ENCODE measurements at regions not wholly inside any gene's neighbourhood (a gene's known extent, or its start where the extent isn't known, plus 50 kb on each side); places are given as distances from the start of the nearest gene placed in this dataset.
"Not testable (repeated sequence)": the region's sequence is repeated elsewhere in the genome, so short reads cannot be mapped to it uniquely, and the experiment has no call there.

GRCh38 chr4:123673971-123674370 is 277.4 kb downstream of the SPRY1 start:
- H3K36me3 ChIP-seq (ENCODE audit: control insufficient read depth in 2 of 2, insufficient read depth in 2 of 2, low read length in 1 of 2): no peaks in the 10 kb centered on the region
- H3K4me1 ChIP-seq (ENCODE audit: control insufficient read depth in 2 of 2, insufficient read depth in 2 of 2, low read length in 1 of 2): no peaks in the 10 kb centered on the region
- no peak overlapping the region for H3K4me3 ChIP-seq (ENCODE audit: low read depth in 1 of 2, low read length in 2 of 2)
- no peaks in the 10 kb centered on the region for H3K9me3 ChIP-seq (ENCODE audit: control insufficient read depth in 2 of 2, insufficient read depth in 1 of 2, low read depth in 1 of 2, low read length in 1 of 2)
- 77 to 90% methylated on average over 2 of the region's 2 CpGs for WGBS, 2 donors
- H3K27ac ChIP-seq (ENCODE audit: low read depth in 2 of 2, low read length in 1 of 2): peak overlapping the region in 1 of 2 donors; percentile 4
- H3K27me3 ChIP-seq (ENCODE audit: control insufficient read depth in 1 of 2, insufficient read depth in 2 of 2, low read length in 2 of 2): no peaks in the 10 kb centered on the region

- no peaks in the 10 kb centered on the region for H3K27me3 ChIP-seq (ENCODE audit: control insufficient read depth in 1 of 2, insufficient read depth in 2 of 2, low read length in 2 of 2)
- no peak overlapping the region for H3K4me3 ChIP-seq (ENCODE audit: low read depth in 1 of 2, low read length in 2 of 2)
- 83 to 88% methylated on average over 5 of the region's 5 CpGs for WGBS, 2 donors
- no peaks in the 10 kb centered on the region for H3K9me3 ChIP-seq (ENCODE audit: control insufficient read depth in 2 of 2, insufficient read depth in 1 of 2, low read depth in 1 of 2, low read length in 1 of 2)
- H3K36me3 ChIP-seq (ENCODE audit: control insufficient read depth in 2 of 2, insufficient read depth in 2 of 2, low read length in 1 of 2): no peaks in the 10 kb centered on the region
- no peaks in the 10 kb centered on the region for H3K4me1 ChIP-seq (ENCODE audit: control insufficient read depth in 2 of 2, insufficient read depth in 2 of 2, low read length in 1 of 2)
- peak overlapping the region; percentile 22 to 28 for H3K27ac ChIP-seq (ENCODE audit: low read depth in 2 of 2, low read length in 1 of 2)
Measured at GRCh38 chr4:123674762-123675465, 278.3 kb downstream of the SPRY1 start.

- Histone ChIP-seq H3K27me3 (ENCODE audit: control insufficient read depth in 1 of 2, insufficient read depth in 2 of 2, low read length in 2 of 2) (no peaks in the 10 kb centered on the region), H3K36me3 (ENCODE audit: control insufficient read depth in 2 of 2, insufficient read depth in 2 of 2, low read length in 1 of 2) (no peaks in the 10 kb centered on the region), H3K4me3 (ENCODE audit: low read depth in 1 of 2, low read length in 2 of 2) (no peak overlapping the region), H3K27ac (ENCODE audit: low read depth in 2 of 2, low read length in 1 of 2) (no peak overlapping the region), H3K9me3 (ENCODE audit: control insufficient read depth in 2 of 2, insufficient read depth in 1 of 2, low read depth in 1 of 2, low read length in 1 of 2) (no peaks in the 10 kb centered on the region), H3K4me1 (ENCODE audit: control insufficient read depth in 2 of 2, insufficient read depth in 2 of 2, low read length in 1 of 2) (no peaks in the 10 kb centered on the region)
- 69 to 72% methylated on average over 1 of the region's 1 CpG for WGBS, 2 donors
Measured at GRCh38 chr4:123675567-123675966, 279.0 kb downstream of the SPRY1 start.

- Histone ChIP-seq H3K9me3 (ENCODE audit: control insufficient read depth in 2 of 2, insufficient read depth in 1 of 2, low read depth in 1 of 2, low read length in 1 of 2) (no peaks in the 10 kb centered on the region), H3K36me3 (ENCODE audit: control insufficient read depth in 2 of 2, insufficient read depth in 2 of 2, low read length in 1 of 2) (no peaks in the 10 kb centered on the region), H3K27ac (ENCODE audit: low read depth in 2 of 2, low read length in 1 of 2) (no peak overlapping the region), H3K4me1 (ENCODE audit: control insufficient read depth in 2 of 2, insufficient read depth in 2 of 2, low read length in 1 of 2) (no peaks in the 10 kb centered on the region), H3K27me3 (ENCODE audit: control insufficient read depth in 1 of 2, insufficient read depth in 2 of 2, low read length in 2 of 2) (no peaks in the 10 kb centered on the region), H3K4me3 (ENCODE audit: low read depth in 1 of 2, low read length in 2 of 2) (no peak overlapping the region)
- 88 to 91% methylated on average over 5 of the region's 5 CpGs for WGBS, 2 donors
Measured at GRCh38 chr4:123676071-123676889, 279.7 kb downstream of the SPRY1 start.

- H3K4me3 ChIP-seq (ENCODE audit: low read depth in 1 of 2, low read length in 2 of 2): no peak overlapping the region
- no peaks in the 10 kb centered on the region for H3K27me3 ChIP-seq (ENCODE audit: control insufficient read depth in 1 of 2, insufficient read depth in 2 of 2, low read length in 2 of 2)
- H3K9me3 ChIP-seq (ENCODE audit: control insufficient read depth in 2 of 2, insufficient read depth in 1 of 2, low read depth in 1 of 2, low read length in 1 of 2): no peaks in the 10 kb centered on the region
- 70 to 80% methylated on average over 7 of the region's 7 CpGs for WGBS, 2 donors
- no peaks in the 10 kb centered on the region for H3K4me1 ChIP-seq (ENCODE audit: control insufficient read depth in 2 of 2, insufficient read depth in 2 of 2, low read length in 1 of 2)
- no peak overlapping the region for H3K27ac ChIP-seq (ENCODE audit: low read depth in 2 of 2, low read length in 1 of 2)
- H3K36me3 ChIP-seq (ENCODE audit: control insufficient read depth in 2 of 2, insufficient read depth in 2 of 2, low read length in 1 of 2): no peaks in the 10 kb centered on the region
Measured at GRCh38 chr4:123676890-123677229, 280.3 kb downstream of the SPRY1 start.

GRCh38 chr4:123682931-123683330 is 286.3 kb downstream of the SPRY1 start:
- no peaks in the 10 kb centered on the region for H3K27me3 ChIP-seq (ENCODE audit: control insufficient read depth in 1 of 2, insufficient read depth in 2 of 2, low read length in 2 of 2)
- H3K4me1 ChIP-seq (ENCODE audit: control insufficient read depth in 2 of 2, insufficient read depth in 2 of 2, low read length in 1 of 2): no peaks in the 10 kb centered on the region
- H3K27ac ChIP-seq (ENCODE audit: low read depth in 2 of 2, low read length in 1 of 2): no peak overlapping the region
- 87% methylated on average over 2 of the region's 2 CpGs for WGBS, 2 donors
- H3K9me3 ChIP-seq (ENCODE audit: control insufficient read depth in 2 of 2, insufficient read depth in 1 of 2, low read depth in 1 of 2, low read length in 1 of 2): no peaks in the 10 kb centered on the region
- no peak overlapping the region for H3K4me3 ChIP-seq (ENCODE audit: low read depth in 1 of 2, low read length in 2 of 2)
- H3K36me3 ChIP-seq (ENCODE audit: control insufficient read depth in 2 of 2, insufficient read depth in 2 of 2, low read length in 1 of 2): no peaks in the 10 kb centered on the region

- WGBS, 2 donors: 91 to 96% methylated on average over 26 of the region's 26 CpGs
- not testable (repeated sequence) for H3K4me3 ChIP-seq (ENCODE audit: low read depth in 1 of 2, low read length in 2 of 2); H3K9me3 ChIP-seq (ENCODE audit: control insufficient read depth in 2 of 2, insufficient read depth in 1 of 2, low read depth in 1 of 2, low read length in 1 of 2); H3K36me3 ChIP-seq (ENCODE audit: control insufficient read depth in 2 of 2, insufficient read depth in 2 of 2, low read length in 1 of 2); H3K27me3 ChIP-seq (ENCODE audit: control insufficient read depth in 1 of 2, insufficient read depth in 2 of 2, low read length in 2 of 2); H3K27ac ChIP-seq (ENCODE audit: low read depth in 2 of 2, low read length in 1 of 2); H3K4me1 ChIP-seq (ENCODE audit: control insufficient read depth in 2 of 2, insufficient read depth in 2 of 2, low read length in 1 of 2)
Measured at GRCh38 chr4:123684937-123685336, 288.3 kb downstream of the SPRY1 start.

GRCh38 chr4:123695531-123695930 is 298.9 kb downstream of the SPRY1 start:
- H3K27me3 ChIP-seq (ENCODE audit: control insufficient read depth in 1 of 2, insufficient read depth in 2 of 2, low read length in 2 of 2); H3K4me3 ChIP-seq (ENCODE audit: low read depth in 1 of 2, low read length in 2 of 2); H3K36me3 ChIP-seq (ENCODE audit: control insufficient read depth in 2 of 2, insufficient read depth in 2 of 2, low read length in 1 of 2); H3K27ac ChIP-seq (ENCODE audit: low read depth in 2 of 2, low read length in 1 of 2); H3K9me3 ChIP-seq (ENCODE audit: control insufficient read depth in 2 of 2, insufficient read depth in 1 of 2, low read depth in 1 of 2, low read length in 1 of 2); H3K4me1 ChIP-seq (ENCODE audit: control insufficient read depth in 2 of 2, insufficient read depth in 2 of 2, low read length in 1 of 2): not testable (repeated sequence)
- WGBS, 2 donors: 88 to 95% methylated on average over 2 of the region's 2 CpGs

GRCh38 chr4:123696687-123697086 is 300.1 kb downstream of the SPRY1 start:
- H3K27ac ChIP-seq (ENCODE audit: low read depth in 2 of 2, low read length in 1 of 2): no peak overlapping the region
- H3K36me3 ChIP-seq (ENCODE audit: control insufficient read depth in 2 of 2, insufficient read depth in 2 of 2, low read length in 1 of 2): no peaks in the 10 kb centered on the region
- no peaks in the 10 kb centered on the region for H3K27me3 ChIP-seq (ENCODE audit: control insufficient read depth in 1 of 2, insufficient read depth in 2 of 2, low read length in 2 of 2)
- H3K9me3 ChIP-seq (ENCODE audit: control insufficient read depth in 2 of 2, insufficient read depth in 1 of 2, low read depth in 1 of 2, low read length in 1 of 2): no peaks in the 10 kb centered on the region
- 49 to 60% methylated on average over 2 of the region's 2 CpGs for WGBS, 2 donors
- H3K4me3 ChIP-seq (ENCODE audit: low read depth in 1 of 2, low read length in 2 of 2): no peak overlapping the region
- H3K4me1 ChIP-seq (ENCODE audit: control insufficient read depth in 2 of 2, insufficient read depth in 2 of 2, low read length in 1 of 2): no peaks in the 10 kb centered on the region

- Histone ChIP-seq H3K36me3 (ENCODE audit: control insufficient read depth in 2 of 2, insufficient read depth in 2 of 2, low read length in 1 of 2) (no peaks in the 10 kb centered on the region), H3K9me3 (ENCODE audit: control insufficient read depth in 2 of 2, insufficient read depth in 1 of 2, low read depth in 1 of 2, low read length in 1 of 2) (no peaks in the 10 kb centered on the region), H3K4me3 (ENCODE audit: low read depth in 1 of 2, low read length in 2 of 2) (no peak overlapping the region), H3K4me1 (ENCODE audit: control insufficient read depth in 2 of 2, insufficient read depth in 2 of 2, low read length in 1 of 2) (no peaks in the 10 kb centered on the region), H3K27ac (ENCODE audit: low read depth in 2 of 2, low read length in 1 of 2) (no peak overlapping the region), H3K27me3 (ENCODE audit: control insufficient read depth in 1 of 2, insufficient read depth in 2 of 2, low read length in 2 of 2) (no peaks in the 10 kb centered on the region)
- WGBS, 2 donors: 87 to 90% methylated on average over 4 of the region's 4 CpGs
Measured at GRCh38 chr4:123698556-123698955, 302.0 kb downstream of the SPRY1 start.
